GM18519 (cell line): ENCODE measurements at regions not wholly inside any gene's neighbourhood (a gene's known extent, or its start where the extent isn't known, plus 50 kb on each side); places are given as distances from the start of the nearest gene placed in this dataset.
A peak's percentile ranks its signal among the peaks of the same experiment; 100 is the strongest.

Source experiments
- ATAC-seq: cut with Tn5 transposase; IDR thresholded peaks from one replicate; pipeline ENCODE4 v1.9.1; 2021; ENCODE audit warnings: mild to moderate bottlenecking, moderate library complexity; ENCODE audit not compliant: unreplicated experiment, low FRiP score

DNA sequence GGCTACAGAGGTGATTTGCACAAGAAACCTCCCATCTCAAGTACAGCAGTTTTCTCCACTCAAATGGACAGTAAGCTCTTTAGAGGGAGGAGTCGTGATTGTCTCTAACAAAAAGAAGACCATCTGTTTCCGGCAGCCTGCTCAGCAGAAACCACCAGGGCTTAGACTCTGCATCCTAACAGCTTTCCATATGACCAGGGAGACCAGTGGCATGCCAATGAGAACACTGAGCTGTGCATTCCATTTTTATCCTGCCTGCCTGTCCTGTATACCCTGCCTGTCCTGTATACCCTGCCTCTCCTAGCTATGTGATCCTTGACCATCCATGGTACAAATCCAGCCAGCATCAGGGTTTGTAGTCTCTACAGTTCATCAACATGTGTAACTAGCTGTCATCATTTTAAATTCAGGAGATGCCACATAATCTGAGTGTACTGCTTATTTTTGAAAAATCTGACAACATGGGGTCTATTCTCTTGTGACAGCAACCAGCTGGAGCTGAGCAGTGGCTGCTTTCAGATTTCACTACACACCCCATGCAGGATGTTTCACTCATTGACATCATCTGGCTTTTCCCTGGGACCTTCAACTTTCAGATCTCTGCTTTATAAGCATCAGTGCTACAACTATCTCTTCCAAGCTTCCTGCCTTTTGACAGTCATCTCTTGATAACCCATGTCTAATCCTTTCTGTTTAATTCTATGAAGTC, 50.5 kb upstream of the POU2AF2 start:
- ATAC-seq = no peak

GRCh38 chr11:111193924-111194490, 51.5 kb upstream of the POU2AF2 start:
- ATAC-seq = no peak

GRCh38 chr11:111189466-111189865, 56.1 kb upstream of the POU2AF2 start:
- ATAC-seq = no peak

DNA sequence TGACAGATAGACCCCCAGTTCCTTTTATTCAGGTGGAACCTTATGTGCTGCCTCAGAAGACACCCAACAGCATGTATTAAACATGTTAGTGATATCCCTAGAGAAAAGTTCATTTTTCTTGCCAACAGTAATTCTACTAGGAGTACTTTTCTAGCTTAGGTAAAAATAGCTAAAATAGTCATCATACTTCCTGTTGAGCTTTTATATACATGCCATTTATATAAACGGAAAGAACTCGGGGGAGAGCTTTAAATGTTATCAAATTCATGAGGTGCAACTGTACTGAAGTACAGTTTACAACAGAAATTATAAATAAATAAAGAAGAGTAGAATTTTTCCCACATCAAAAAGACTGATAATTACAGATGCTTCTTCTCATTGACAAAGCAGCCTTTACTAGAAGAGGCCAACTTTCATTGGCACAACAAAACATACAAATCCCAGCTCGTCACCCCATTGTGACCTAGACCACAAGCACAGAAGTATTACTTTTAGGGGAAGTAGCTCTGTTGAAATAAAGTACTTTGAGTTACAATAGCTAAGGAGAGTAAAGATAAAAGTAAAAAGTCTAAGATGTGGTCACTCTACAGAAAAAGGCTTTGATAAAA, 59.1 kb upstream of the POU2AF2 start:
- ATAC-seq = no peak

GRCh38 chr11:111185266-111185665, 60.3 kb upstream of the POU2AF2 start:
- no peak for ATAC-seq

DNA sequence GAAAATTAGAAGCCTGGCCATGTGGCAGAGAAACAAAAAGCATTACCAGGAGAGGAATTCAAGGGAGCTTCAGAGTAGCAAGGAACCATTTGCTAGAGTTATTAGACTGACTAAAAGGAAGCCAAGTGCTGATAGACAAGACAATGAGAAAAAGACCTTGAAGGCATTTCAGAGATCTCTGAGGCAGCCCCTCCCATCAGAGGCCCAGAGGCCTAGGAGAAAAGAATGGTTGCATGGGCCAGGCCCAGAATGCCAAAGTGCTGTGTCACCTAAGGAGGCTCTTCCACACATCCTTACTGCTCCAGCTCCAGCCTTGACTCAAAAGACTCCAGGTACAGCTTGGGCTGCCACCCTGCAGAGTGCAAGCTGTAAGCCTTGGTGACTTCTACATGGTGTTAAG, 61.8 kb upstream of the POU2AF2 start:
- ATAC-seq = no peak

- no peak for ATAC-seq
Observed at GRCh38 chr11:111179184-111179910, 66.2 kb upstream of the POU2AF2 start.

DNA sequence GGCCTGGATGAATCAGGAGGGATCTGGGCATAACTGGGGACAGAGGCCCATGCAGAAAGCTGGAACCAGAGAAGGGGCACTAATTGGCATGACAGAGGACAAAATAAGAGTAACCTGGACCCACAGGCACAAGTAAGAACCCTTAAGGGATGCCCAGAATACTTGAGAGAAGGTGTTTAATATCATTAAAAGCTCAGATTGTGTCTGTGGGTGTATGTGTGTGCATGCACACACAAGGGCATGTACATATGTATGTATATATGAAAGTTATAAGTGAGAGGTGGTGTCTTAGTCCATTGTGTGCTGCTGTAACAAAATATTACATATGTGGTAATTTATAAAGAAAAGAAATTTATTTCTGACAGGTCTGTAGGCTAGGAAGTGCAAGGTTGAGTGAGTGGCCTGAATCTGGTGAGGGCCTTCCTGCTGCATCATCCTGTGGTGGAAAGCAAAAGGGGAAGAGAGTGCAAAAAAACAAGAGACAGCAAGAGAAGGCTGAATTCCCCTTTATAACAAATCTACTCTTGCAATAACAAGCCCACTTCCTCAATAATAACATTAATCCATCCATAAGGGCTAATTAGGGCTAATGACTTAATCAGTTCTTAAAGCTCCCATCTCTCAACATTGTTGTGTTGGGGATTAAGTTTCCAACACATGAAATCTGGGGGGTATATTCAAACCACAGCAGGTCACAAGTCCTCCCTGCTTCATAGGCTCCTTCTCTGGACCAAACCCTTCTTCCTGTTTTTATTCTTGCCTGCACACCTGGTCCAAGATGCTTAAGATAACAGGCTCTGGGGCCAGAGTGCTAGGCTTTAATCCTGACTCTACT, 68.3 kb upstream of the POU2AF2 start:
- peak; percentile 61 for ATAC-seq

GRCh38 chr11:111176603-111177002, 68.9 kb upstream of the POU2AF2 start:
- no peak for ATAC-seq

GRCh38 chr11:111173221-111173620, 72.3 kb upstream of the POU2AF2 start:
- ATAC-seq = no peak

DNA sequence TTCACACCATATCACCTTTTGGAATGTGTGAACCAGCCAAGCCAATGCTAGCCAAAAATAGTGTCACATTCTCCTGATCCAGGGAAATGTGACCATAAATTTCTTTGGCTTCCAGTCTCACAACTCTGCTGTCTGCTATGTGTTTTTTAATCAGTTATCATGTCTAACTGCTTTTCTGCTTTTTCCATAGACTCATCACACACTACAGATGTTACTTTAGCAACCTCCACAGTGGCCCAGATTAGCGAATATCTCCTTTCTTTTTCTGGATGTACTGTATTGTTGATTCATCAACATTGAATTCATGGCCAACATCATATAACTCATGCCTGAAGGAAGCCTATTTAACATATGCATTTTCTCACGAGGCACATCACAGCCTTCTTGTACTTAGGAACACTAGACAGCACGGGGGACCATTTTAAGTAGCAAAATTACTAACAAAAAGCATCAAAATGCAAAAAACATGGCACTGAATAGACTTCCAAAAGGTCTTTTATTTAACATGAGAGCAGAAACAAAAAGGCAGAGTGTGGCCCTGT, 73.1 kb upstream of the POU2AF2 start:
- ATAC-seq = no peak

- no peak for ATAC-seq
Observed at GRCh38 chr11:111170761-111171379, 74.7 kb upstream of the POU2AF2 start.

DNA sequence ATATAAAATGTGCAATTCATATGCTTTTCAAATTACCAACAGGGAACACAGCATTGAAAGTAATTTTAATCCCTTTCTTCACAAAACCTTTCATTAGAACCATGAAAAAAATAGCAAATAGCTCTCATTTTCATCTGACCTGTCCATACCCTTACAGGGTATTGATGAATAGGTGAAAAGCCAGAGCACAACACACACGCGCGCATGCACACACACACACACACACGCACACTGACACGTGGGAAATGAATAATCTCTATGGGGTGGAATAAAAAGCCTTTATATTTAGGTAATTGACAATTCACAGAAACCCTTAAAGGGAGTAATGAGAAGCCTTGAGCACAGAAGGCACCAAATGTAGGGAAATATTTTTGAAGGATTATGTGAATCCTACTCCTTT, 76.2 kb upstream of the POU2AF2 start:
- ATAC-seq = no peak

- no peak for ATAC-seq
Observed at GRCh38 chr11:111168871-111169270, 76.7 kb upstream of the POU2AF2 start.

GRCh38 chr11:111167666-111168065, 77.9 kb upstream of the POU2AF2 start:
- no peak for ATAC-seq

DNA sequence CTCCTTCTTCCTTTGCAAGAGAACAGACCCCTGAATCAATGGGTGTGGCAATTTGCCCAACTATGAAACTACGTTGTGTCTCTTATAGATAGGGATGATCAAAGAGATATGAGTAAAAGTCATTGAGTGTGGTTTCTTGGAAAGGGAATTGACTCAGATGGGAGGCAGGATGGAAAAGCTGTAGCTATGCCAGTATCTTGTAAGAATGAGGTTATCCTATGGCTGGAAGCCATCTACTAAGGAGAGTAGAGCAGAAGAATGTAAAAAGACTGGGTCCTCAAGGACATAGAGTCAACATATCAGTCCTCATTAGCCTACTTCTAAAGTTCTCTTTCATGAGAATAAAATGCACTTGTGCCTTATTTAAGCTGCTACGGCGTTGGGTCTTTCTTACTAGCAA, 78.9 kb upstream of the POU2AF2 start:
- ATAC-seq = no peak

DNA sequence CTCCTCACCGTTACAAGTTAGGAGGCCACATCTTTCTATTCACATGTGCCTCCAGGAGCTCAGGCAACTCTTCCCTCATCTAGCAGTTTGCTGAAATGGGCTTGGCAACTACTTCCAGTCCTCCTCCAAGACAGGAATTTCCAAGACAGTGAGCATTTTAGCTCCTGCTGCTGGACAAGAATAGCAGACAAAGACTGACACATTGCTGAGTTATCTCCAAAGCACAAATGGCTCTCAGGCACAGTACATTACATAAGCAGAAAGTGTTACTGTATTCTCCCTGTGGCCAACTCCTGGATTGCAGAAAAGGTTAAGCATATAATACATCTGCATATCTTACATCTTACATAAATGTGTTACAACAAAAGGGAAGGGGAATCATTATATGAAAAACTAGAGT, 83.2 kb upstream of the POU2AF2 start:
- ATAC-seq = no peak

- no peak for ATAC-seq
Observed at GRCh38 chr11:111157571-111157970, 88.0 kb upstream of the POU2AF2 start.

GRCh38 chr11:111155021-111155420, 90.5 kb upstream of the POU2AF2 start:
- ATAC-seq = no peak

- ATAC-seq = no peak
Observed at GRCh38 chr11:111153194-111153593, 92.3 kb upstream of the POU2AF2 start.
